HG03045 (cell line): ENCODE measurements at regions not wholly inside any gene's neighbourhood (a gene's known extent, or its start where the extent isn't known, plus 50 kb on each side); places are given as distances from the start of the nearest gene placed in this dataset.

Experiments used
- ATAC-seq: cut with Tn5 transposase; IDR thresholded peaks from one replicate; pipeline ENCODE4 v1.9.1; 2021; ENCODE audit warnings: mild to moderate bottlenecking, moderate library complexity; ENCODE audit not compliant: unreplicated experiment

DNA sequence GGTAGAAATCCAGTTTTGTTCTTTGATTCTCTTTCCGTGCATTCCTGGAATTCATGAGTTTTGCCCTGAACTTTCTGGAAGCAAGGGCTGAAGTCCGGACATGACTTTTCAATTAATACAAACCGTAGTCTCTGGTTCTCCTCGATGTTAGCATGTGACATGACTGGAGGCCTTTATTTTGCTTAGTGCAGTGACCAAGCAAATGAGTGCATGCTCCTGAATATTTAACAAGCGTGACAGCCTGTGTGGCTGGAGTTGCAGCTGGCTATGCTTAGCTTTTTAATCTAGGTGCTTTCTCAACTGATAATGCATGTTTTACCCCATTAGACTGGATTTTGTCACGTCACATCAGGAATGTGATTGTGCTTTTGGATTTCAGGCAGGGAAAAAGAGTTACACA, 302.1 kb downstream of the MAP2K6 start:
- ATAC-seq, result no peak

DNA sequence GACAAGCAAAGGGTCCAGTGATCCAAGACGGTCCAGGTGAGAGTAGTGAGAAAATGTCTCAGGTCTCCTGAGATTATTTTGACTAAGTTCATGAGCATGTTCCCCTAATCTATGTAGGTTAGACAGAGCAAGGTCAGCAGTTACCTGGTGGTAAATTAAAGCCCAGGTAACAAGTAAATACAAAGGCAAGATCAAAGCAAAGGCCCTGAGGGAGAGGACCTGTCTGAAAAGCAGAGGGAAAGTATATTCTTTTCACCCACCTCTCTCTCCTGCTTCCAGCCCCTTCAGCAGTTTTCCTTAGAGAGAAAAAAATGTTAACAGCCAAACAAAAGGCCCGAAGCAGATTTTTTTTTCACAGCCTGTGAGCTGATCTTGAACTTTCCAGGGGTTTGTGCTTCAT, 302.7 kb downstream of the MAP2K6 start:
- no peak for ATAC-seq

GRCh38 chr17:69717819-69718218, 303.3 kb downstream of the MAP2K6 start:
- ATAC-seq, result no peak

DNA sequence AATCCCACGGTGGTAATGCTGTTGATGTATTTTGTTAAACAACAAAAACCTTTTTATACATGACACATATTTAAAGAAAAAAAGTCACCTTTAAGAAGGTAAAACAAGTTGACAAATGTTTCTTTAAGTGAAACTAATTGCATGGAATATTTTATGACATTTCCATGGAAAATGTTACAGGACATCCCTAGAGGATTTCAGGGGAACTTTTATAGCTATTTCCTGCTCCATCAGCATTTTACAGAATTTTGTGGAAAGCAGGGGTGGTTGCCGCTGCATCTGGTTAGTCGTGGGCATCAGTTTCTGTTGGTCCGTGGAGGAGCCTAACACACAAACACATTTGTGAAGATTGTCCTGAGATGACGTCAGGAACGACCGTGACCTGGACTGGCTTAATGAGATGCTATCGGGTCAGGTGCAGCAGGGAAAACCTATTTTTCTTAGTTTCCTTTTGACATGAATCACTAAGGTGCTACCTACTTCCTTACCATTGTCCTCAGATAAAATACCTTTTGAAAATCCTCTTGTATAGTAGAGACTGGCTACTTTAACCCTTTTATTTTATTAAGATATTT, 305.1 kb downstream of the MAP2K6 start:
- no peak for ATAC-seq

DNA sequence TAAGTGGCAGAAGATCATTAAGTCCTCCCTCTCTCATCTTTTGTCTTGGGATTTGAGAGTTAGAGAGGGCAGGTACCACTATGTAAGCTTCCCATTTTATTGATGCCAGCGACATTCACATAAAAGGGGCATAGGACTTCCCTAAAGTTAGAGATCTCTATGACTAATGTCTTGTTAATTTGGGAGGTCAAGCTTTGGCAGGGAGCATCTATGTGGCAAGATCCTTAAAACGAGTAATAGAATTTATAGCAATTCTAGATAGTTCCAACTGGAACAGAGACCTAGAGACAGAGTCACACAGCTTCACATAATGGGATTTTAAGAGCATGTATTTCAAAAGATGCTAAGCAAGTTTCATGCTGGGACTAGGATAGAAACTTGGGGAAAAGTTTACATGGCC, 308.0 kb downstream of the MAP2K6 start:
- no peak for ATAC-seq

- no peak for ATAC-seq
Measured at GRCh38 chr17:69723316-69723715, 308.8 kb downstream of the MAP2K6 start.

DNA sequence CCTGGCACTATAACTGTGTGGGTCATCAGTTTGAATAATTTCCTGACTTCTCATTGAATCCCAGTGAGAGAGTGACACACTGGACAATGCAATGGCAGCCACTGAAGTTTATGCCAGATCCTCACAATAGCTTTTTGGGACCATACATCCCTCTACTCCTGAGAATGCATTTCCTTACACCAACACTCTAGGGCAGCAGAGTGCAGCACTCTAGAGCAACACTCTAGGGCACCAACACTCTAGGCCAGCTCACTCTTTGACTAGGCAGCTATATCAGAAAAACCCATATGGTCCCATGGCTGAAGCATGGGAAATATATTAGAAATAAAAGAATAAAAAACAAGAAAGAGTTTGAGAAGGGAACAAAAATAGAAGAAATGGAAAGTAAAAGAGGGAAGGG, 309.2 kb downstream of the MAP2K6 start:
- no peak for ATAC-seq

DNA sequence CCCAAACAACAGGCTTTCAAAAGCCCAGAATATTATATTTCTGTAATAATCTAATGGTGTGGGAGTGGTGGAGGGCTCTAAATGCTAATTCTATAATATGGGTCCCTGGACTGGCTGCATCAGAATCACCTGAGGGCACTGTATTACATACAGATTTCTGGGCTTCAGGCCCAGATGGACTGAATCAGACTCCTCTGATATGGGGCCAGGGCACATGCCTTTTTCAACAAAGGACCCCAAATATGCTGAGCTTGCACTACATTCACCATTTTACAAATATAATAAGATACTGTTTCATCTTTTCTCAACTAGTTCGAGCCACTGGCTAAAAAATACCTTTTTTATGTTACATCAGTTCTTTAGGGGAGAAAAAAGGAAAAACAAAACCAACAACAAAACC, 309.7 kb downstream of the MAP2K6 start:
- no peak for ATAC-seq

GRCh38 chr17:69725146-69725545, 310.6 kb downstream of the MAP2K6 start:
- ATAC-seq, result no peak

DNA sequence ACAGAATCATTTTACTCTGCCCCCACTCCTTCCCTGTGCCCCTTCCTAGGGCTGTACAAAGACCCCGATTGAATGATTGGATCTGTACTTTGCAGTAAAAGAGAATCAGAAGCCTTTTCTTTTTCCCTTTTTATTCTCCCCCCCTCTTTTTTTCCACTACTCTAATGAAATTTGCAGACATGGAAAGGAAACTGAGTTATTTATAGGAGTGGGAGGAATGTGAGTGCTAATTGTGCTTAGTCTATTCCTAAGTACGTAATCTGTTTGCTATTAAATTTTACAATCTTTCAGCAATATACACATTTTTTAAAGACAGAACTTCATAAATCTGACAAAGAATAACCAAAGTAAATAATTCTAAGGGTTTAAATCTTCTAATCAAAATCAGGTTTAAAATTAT, 314.3 kb downstream of the MAP2K6 start:
- ATAC-seq, result no peak

GRCh38 chr17:69729944-69730343, 315.4 kb downstream of the MAP2K6 start:
- no peak for ATAC-seq

- no peak for ATAC-seq
Measured at GRCh38 chr17:69732272-69732918, 317.9 kb downstream of the MAP2K6 start.

DNA sequence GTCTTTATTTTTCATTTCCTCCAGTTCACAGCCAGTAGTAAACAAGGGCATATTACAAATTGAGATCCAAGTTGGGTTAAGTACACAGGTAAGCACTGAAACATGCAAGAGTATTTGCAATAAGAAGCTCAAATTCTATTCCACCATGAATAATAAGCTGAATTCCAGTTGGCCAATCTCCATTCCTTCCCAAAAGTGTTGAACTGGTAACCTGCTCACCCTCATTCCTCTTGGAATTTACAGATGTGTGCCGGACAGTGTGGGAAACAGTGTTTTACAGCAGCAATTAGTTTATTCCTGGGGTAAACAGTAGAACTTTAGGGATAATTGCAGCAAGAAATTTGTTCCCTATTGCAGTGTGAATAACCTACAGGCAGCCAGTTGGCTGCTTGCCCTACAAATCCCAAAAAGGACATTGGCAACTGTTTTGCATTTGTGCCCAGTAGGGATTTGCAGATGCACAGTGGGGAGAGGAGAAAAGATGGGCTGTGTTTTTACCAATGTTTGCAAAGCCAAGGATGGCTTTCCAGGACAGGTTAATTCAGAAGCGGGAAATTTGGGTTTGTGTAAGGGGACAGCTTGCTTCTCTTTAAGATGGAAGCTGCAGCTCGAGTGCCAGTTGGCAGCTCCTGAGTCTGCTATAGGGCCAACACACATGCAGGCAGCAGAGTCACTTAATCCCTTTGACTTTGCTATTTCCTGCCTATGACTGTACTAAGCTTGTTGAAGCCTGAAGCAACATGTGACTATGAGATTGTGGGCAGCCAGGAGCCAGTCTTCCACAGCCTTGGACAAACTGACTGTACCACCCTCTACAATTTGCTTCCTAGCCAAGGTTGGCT, 318.9 kb downstream of the MAP2K6 start:
- no peak for ATAC-seq

DNA sequence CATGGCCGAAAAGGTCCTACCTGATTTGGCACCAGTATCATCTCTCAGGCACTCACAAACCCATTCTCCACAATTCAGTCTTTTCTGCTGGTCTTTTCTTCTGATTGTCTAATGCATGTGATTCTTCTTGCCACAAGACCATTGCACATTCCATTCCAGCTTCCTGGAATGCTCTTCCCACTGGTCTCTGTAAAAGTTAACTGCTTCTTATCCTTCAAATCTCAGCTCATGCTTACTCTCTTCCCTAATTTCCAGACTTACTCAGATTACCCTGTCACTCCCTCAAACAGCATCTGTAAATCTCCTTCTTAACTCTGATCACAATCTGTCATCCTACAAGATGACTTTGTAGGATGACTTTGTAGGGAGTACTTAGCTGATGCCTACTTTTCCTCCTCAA, 320.2 kb downstream of the MAP2K6 start:
- ATAC-seq, result no peak

- no peak for ATAC-seq
Measured at GRCh38 chr17:69735285-69735684, 320.8 kb downstream of the MAP2K6 start.

DNA sequence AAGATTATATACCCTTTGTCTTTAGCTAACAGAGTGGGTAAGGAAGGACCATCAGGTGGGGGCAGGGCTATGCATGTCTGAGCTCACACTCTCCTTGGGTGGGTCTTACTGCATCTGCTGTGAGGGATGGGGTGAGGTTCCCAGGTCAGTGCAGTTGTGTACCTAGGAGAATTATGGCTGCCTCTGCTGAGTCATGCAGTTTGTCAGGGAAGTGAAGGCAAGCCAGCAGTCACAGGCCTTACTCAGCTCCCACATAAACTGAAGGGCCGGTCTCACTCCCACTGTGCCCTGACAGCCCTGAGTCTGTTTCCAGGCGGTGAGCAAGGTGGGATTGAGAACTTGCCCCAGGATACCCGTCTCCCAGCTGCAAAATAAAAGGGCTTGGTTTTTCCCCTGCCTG, 328.6 kb downstream of the MAP2K6 start:
- no peak for ATAC-seq

GRCh38 chr17:69744512-69745070, 330.1 kb downstream of the MAP2K6 start:
- no peak for ATAC-seq

- ATAC-seq, result no peak
Measured at GRCh38 chr17:69749911-69750310, 325.1 kb upstream of the KCNJ16 start.

DNA sequence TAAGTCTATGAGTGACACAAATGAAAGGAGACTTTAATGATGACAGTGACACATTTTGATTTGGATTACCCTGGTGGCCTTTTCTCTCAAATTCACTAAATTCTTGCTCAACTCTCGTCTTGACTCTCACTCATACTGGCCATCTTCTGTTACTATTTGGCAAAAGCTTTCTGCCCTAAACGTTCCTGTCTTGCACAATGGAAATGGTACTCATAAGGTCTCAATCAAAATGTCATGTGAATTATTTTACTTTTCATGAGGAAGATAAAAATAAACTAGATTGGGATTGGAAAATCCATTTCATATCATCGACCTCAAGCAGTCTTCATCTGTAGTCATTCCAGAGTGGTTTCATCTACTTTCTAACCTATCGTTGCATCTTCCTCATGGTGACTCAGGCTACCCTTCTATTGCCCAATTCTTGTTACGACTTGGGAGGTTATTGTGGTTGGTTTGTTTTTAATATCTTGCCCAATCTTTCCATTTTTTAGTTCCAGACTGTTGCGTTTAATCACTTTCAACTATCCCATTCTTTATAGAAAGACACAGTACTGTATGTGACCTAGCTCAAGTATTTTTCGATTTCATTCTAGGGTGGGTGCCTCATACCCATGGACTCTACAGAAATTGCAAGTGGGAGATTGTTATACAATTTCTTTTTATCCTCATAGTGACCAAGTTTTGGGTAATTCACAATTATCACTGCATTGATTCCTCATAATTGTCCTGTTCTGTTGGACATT, 317.2 kb upstream of the KCNJ16 start:
- no peak for ATAC-seq

- ATAC-seq, result no peak
Measured at GRCh38 chr17:69760562-69760961, 314.5 kb upstream of the KCNJ16 start.

- no peak for ATAC-seq
Measured at GRCh38 chr17:69761011-69761410, 314.0 kb upstream of the KCNJ16 start.
